GM21423 (cell line): ENCODE measurements at regions not wholly inside any gene's neighbourhood (a gene's known extent, or its start where the extent isn't known, plus 50 kb on each side); places are given as distances from the start of the nearest gene placed in this dataset.
"Not testable (repeated sequence)": the region's sequence is repeated elsewhere in the genome, so short reads cannot be mapped to it uniquely, and the experiment has no call there.

Experiments
- ATAC-seq: cut with Tn5 transposase; IDR thresholded peaks from one replicate; pipeline ENCODE4 v1.9.1; 2021; ENCODE audit warnings: mild to moderate bottlenecking, moderate library complexity; ENCODE audit not compliant: unreplicated experiment

DNA sequence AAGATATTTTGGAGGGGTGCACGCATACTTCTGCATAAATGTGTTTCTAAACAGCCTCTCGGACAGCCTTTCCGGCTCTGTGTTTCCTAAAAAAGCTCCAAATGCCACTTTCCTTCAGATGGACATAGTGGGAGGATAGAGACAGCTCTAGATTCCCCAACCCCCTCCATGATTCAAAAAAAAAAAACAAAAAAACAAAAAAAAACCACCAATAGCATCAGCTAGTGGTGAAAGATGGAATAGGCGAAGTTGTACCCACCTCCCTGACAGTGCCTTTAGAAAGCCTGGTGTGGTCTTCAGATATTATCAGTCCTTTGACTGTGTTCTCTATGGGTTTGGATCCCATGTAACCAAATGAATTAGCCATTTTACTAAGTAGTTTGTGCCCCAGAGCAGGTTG, 94.1 kb downstream of the PHETA1 start:
- no peak for ATAC-seq

DNA sequence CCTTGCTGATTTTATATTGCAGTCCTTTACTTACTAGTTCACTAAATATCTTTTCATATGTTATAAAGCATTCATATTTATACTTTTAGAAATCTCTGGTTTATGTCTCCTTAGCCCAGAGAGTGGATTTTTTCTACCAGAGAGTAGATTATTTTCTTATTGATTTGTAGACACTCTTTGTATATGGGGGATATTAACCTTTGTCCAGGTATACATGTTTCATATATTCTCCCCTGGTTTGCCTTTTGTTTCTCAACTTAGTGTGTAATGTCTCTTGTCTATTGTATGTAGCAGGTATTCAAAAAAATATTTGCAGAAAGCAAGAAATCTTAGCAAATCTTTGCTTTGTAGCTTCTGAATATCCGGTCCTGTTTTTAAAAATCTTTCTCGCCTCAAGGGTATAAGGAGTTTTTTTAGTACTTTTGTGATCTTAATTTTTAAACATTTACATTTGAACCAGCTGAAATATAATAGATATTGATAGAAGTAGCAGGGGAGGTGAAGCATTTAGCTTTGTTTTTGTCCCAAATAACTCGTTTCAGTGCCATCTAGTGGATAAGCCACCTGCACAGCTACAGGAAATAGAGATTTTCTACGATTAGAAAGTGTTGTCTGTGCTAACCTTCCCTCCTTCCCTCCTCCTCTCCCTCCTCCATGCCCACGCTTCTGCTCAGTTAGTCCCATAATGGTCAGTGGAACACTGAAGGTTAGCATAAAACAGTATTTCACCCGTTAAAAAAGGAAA, 97.0 kb downstream of the PHETA1 start:
- ATAC-seq, result no peak

DNA sequence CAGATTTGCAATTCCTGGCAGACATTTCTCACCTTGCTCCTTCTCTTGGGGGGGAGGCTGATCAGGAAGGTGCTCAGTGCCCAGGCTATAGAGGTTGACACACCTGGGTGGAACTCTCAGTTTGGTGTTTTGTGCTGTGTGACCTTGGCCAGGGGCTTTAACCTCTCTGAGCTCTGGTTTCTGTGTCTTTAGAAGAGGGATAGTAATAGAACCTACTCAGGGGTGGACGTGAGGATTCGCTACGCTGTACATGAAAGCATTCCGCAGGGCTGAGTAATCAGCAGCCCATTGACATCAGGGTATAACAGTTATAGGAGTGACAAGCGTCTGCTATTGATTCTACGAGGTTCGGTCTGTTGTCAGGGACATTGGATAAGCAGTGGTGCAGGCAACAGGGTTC, 98.1 kb downstream of the PHETA1 start:
- no peak for ATAC-seq

- ATAC-seq, result no peak
Observed at GRCh38 chr12:111270239-111270638, 98.7 kb downstream of the PHETA1 start.

DNA sequence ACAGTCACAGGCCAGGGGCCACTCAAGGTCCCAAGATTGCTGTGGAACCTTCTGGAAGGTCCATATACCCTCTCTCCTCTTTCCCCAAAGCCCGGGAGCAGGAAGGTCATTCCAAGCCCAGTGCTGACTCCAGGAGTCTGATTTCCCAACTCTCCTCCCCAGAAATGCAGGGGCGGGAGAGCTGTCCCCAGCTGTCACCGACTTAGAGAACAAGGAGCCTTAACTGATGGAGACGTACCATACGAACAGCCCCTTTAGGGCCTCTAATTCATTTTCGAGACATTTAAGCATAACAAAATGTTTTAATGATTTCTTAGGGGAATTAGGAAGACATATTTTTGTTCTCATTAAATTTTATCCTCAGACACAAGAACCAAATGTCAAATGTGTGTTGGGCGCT, 99.2 kb downstream of the PHETA1 start:
- ATAC-seq, result no peak

DNA sequence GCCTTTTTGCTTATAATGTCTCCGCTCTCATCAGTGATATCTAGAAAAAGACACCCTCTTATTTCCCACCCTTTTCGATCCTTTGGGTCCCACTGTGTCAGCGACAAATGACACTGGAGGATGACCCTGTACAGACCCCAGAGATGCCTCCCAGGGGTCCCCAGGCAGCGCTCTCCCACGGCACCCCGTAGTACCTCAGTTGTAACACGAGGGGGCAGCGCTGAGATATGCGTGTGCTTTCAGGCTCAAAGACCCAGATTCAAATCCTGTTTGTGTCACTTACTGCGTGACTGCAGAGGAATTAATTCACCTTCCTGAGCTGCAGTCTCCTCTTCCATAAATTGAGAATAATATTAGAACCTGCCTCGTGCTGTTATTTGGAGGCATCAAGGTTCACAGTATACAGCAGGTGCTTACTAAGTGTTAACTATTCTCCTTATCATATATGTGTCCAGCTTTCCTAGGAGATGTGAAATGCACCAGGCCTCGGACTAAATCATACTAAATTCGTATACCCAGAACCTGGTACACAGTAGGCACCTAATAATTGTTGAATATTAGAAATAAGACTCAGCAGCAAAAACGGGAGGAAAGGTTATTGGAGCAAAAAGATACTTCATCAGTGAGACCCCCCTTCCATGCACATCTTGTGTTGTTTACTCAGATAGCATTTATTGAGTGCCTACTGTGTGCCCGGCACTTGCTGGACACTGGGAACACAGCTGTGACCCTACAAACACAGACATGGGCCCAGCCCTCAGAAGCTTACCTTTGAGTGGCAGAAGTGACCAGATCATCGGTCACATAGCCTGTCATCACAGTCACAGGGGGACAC, 99.9 kb downstream of the PHETA1 start:
- no peak for ATAC-seq

GRCh38 chr12:111267144-111267543, 101.8 kb downstream of the PHETA1 start:
- no peak for ATAC-seq

GRCh38 chr12:111261911-111262676, 106.8 kb downstream of the PHETA1 start:
- ATAC-seq, result no peak

GRCh38 chr12:111260732-111261131, 108.2 kb downstream of the PHETA1 start:
- no peak for ATAC-seq

DNA sequence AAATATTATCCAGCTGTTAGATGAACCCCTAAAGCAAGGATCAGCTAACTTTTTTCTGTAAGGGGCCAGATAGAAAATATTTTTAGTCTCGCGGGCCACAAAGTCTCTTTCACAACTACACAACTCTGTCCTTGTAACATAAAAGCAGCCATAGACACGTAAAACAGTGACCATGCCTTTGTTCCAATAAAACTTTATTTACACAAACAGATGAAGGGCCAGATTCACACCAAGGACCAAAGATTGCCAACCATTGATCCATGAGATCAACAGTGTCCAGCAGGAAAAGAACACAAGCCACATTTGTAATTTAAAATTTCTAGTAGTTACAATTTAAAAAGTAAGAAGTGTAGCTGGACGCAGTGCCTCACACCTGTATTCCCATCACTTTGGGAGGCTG, 109.7 kb downstream of the PHETA1 start:
- ATAC-seq, result no peak

- not testable (repeated sequence) for ATAC-seq
Observed at GRCh38 chr12:111258081-111258480, 110.8 kb downstream of the PHETA1 start.

GRCh38 chr12:111257435-111257902, 111.4 kb downstream of the PHETA1 start:
- no peak for ATAC-seq

GRCh38 chr12:111256629-111257434, 112.1 kb downstream of the PHETA1 start:
- ATAC-seq, result no peak

GRCh38 chr12:111255261-111255660, 113.6 kb downstream of the PHETA1 start:
- ATAC-seq, result no peak

- no peak for ATAC-seq
Observed at GRCh38 chr12:111254106-111254505, 114.8 kb downstream of the PHETA1 start.

GRCh38 chr12:111253213-111253612, 115.7 kb downstream of the PHETA1 start:
- ATAC-seq, result no peak

DNA sequence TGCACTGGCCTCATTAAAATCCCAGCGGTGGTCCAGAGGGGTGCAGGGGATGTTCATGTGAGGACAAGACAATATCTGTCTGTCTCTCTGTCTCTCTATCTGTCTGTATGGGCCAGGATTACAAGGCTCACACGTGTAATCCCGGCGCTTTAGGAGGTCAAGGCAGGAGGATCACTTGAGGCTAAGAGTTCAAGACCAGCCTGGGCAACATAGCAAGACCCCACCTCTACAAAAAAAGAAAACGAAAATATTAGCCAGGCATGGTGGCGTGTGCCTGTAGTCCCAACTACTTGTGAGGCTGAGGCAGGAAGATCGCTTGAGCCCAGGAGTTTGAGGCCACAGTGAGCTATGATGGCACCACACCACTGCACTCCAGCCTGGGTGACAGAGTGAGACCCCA, 117.1 kb downstream of the PHETA1 start:
- ATAC-seq, result no peak

DNA sequence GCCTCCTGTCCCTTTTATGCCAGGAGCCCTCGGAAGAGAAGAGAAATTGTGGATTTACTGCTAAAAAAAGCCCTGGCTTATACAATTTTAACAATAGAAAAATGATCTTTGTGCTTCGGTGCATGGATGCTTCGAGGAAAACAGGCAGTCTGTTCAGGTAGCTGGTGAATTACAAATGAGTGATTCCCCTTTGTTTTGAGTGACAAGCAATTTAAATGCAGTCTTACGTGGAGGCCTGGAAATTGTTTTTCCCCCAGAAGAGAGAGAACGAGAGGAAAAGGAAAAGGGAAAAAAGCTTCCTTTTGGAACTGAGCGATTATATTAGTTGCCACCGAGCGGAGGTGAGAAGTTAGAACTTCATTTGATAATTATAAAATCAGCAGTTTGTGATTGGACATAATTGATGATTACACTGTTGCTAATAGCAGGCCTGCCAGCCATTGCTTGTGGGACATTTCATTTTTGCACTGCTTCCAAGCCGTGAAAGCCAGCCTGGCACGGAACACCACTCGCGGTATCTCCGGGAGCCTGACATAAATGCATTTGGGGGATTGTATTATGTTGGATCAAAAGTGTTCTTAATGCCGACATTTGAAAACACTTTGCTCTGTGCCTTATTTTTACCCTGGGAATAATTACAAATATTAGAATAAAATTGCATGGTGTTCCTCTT, 117.7 kb downstream of the PHETA1 start:
- no peak for ATAC-seq

GRCh38 chr12:111250251-111250881, 118.5 kb downstream of the PHETA1 start:
- ATAC-seq, result no peak

GRCh38 chr12:111249757-111250156, 119.1 kb downstream of the PHETA1 start:
- ATAC-seq, result no peak
